HL-60 (cell line): ENCODE measurements at regions not wholly inside any gene's neighbourhood (a gene's known extent, or its start where the extent isn't known, plus 50 kb on each side); places are given as distances from the start of the nearest gene placed in this dataset.

ENCODE experiments used
- GABPA ChIP-seq: IDR thresholded peaks from 2 replicates; pipeline ENCODE4 v1.6.1; 2012; ENCODE audit warnings: low read depth
- POLR2AphosphoS5 ChIP-seq: IDR thresholded peaks from 2 replicates; pipeline ENCODE4 v1.6.1; 2012; ENCODE audit warnings: low read depth
- SPI1 ChIP-seq: IDR thresholded peaks from 2 replicates; pipeline ENCODE4 v1.6.1; 2012; ENCODE audit warnings: low read depth, mild to moderate bottlenecking, borderline replicate concordance
- TF ChIP-seq, protein P1 (sequence below): IDR thresholded peaks from 2 replicates; pipeline ENCODE4 v1.6.1; 2012; ENCODE audit warnings: low read depth; ENCODE audit not compliant: insufficient replicate concordance
- TF ChIP-seq, protein P2 (sequence below): IDR thresholded peaks from one replicate; pipeline ENCODE4 v1.5.1; 2011; ENCODE audit warnings: low read length, control low read depth, inconsistent platforms; ENCODE audit not compliant: insufficient read depth

DNA sequence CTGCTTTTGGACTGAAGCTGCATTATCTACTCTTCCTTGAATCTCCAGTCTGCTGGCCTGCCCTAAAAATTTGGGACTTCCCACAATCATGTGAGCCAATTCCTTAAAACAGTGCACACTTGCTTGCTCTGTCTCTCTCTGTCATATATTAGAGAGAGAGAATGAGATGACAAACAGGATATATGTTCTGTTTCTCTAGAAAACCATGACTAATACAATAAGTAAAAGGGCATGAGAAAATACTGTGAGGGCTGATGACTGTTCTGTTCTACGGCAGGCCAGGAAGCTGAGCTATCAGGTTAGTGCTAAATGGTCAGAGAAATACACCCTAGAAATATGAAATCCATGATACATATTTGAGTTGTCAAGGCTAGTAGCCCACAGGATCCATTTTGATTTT, 1896.8 kb upstream of the CELF4 start:
- TF ChIP-seq, protein P1, sequence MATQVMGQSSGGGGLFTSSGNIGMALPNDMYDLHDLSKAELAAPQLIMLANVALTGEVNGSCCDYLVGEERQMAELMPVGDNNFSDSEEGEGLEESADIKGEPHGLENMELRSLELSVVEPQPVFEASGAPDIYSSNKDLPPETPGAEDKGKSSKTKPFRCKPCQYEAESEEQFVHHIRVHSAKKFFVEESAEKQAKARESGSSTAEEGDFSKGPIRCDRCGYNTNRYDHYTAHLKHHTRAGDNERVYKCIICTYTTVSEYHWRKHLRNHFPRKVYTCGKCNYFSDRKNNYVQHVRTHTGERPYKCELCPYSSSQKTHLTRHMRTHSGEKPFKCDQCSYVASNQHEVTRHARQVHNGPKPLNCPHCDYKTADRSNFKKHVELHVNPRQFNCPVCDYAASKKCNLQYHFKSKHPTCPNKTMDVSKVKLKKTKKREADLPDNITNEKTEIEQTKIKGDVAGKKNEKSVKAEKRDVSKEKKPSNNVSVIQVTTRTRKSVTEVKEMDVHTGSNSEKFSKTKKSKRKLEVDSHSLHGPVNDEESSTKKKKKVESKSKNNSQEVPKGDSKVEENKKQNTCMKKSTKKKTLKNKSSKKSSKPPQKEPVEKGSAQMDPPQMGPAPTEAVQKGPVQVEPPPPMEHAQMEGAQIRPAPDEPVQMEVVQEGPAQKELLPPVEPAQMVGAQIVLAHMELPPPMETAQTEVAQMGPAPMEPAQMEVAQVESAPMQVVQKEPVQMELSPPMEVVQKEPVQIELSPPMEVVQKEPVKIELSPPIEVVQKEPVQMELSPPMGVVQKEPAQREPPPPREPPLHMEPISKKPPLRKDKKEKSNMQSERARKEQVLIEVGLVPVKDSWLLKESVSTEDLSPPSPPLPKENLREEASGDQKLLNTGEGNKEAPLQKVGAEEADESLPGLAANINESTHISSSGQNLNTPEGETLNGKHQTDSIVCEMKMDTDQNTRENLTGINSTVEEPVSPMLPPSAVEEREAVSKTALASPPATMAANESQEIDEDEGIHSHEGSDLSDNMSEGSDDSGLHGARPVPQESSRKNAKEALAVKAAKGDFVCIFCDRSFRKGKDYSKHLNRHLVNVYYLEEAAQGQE, result no peak
- TF ChIP-seq, protein P2, sequence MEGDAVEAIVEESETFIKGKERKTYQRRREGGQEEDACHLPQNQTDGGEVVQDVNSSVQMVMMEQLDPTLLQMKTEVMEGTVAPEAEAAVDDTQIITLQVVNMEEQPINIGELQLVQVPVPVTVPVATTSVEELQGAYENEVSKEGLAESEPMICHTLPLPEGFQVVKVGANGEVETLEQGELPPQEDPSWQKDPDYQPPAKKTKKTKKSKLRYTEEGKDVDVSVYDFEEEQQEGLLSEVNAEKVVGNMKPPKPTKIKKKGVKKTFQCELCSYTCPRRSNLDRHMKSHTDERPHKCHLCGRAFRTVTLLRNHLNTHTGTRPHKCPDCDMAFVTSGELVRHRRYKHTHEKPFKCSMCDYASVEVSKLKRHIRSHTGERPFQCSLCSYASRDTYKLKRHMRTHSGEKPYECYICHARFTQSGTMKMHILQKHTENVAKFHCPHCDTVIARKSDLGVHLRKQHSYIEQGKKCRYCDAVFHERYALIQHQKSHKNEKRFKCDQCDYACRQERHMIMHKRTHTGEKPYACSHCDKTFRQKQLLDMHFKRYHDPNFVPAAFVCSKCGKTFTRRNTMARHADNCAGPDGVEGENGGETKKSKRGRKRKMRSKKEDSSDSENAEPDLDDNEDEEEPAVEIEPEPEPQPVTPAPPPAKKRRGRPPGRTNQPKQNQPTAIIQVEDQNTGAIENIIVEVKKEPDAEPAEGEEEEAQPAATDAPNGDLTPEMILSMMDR, result no peak
- no peak for TF ChIP-seq POLR2AphosphoS5
- TF ChIP-seq GABPA, result no peak
- no peak for TF ChIP-seq SPI1
